GM08714 (cell line): ENCODE measurements at regions not wholly inside any gene's neighbourhood (a gene's known extent, or its start where the extent isn't known, plus 50 kb on each side); places are given as distances from the start of the nearest gene placed in this dataset.
"Not testable (repeated sequence)": the region's sequence is repeated elsewhere in the genome, so short reads cannot be mapped to it uniquely, and the experiment has no call there.

Experiments used
- H3K4me3 ChIP-seq: fragments of 200-500 bp; sonication (Bioruptor generic); 2 replicates; pipeline ENCODE4 v1.5.1; 2014; ENCODE audit warnings: mild to moderate bottlenecking, low read length, inconsistent platforms
- ZNF274 ChIP-seq: IDR thresholded peaks from 2 replicates; pipeline ENCODE4 v1.6.1; 2012; ENCODE audit warnings: mild to moderate bottlenecking, low read depth, low read length

GRCh38 chr4:146059151-146059550, 116.4 kb upstream of the LSM6 start:
- TF ChIP-seq ZNF274 = no peak
- H3K4me3 ChIP-seq = peak overlapping the region; percentile 71; the same call in 1 of the 2 replicates

GRCh38 chr4:146058531-146058930, 117.0 kb upstream of the LSM6 start:
- no peak for TF ChIP-seq ZNF274
- no peak overlapping the region; the same call in 1 of the 2 replicates for H3K4me3 ChIP-seq

DNA sequence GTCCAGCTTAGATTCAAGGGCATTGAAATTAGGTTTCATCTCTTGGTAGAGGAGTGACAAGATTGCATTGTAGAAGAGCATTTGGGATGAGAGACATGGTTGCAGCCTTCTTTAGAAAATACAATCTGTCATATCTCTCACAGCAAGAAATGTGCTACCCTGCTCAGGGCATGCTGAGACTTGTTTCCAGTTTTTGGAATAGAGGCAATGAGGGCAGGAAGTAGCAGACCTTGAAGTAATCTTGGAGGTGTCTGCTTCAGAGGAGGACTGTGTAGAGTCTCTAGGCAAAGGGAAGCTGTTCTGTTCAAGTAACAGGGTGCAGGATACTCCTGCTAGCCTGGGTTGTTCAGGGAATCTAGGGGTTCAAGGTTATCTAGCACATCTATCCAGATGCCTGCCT, 116.1 kb upstream of the ZNF827 start:
- TF ChIP-seq ZNF274 = no peak

DNA sequence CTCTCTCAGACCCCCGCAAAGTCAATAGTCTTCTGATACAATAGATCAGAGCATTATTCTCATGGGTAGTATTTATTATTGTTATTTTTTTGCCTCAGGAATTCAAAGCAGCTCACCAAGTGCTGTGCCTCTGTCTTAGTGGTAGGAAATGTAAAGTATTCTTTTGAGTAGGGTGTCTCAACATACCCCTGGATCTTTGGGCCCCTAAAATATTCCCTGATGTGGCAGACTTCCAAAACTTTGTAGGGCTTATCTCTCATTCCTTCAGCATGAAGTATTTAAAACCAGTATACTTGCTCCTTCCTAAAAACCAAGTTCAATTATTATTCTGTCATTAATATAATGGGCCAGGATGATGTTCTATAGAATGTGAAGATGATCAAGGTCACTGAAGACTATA, 115.3 kb upstream of the ZNF827 start:
- H3K4me3 ChIP-seq = no peak overlapping the region
- no peak for TF ChIP-seq ZNF274

More for the DNA sequence above, 116.1 kb upstream of the ZNF827 start:
- H3K4me3 ChIP-seq = no peak overlapping the region

DNA sequence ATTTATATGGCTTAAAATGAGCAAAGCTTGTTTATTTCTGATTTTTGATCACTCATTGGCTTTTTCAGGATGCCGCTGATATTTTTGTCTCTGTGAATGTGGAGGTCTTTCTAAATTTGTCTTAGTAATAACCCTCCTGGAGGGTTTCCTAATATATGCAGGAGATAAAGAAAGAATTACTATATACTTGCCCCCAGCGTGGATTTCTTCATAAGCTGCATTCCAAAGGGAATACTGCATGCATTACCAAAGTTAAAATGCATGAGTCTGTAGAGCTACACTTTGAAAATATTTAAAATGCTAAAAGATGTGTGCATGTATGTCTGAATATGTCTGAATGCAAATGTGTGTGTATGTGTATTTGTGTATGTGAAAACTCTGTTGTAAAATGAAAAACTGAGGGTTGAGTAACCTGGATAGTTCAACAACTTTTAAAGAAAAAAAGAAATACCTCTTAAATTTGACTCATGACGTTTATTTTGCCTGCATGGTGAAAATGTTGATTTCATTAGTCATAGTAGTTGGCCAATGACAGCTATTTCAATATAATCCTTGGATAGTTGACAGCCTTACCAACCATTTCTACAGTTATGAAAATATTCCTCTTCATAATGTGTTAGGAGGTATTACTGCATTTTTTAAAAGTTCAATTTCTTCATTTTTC, 113.2 kb upstream of the ZNF827 start:
- no peak overlapping the region for H3K4me3 ChIP-seq
- no peak for TF ChIP-seq ZNF274

DNA sequence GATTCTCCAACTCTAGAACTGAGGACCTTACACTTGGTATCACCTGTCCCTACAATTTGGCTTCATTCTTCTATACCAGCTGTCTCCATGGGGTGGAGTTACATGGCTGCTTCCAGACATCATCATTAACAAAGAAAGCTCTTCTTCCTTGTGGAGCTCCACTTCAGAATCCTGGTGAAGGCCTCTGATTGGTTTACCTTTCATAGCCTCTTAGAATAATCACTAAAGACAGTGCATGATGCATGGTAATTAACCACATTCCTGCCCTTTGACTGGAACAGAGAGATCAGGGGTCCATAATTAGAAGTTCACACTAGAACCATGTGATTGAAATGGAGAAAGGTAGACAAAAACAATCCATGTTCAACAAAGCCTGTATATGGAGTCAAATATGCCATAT, 112.6 kb upstream of the ZNF827 start:
- no peak for TF ChIP-seq ZNF274
- H3K4me3 ChIP-seq = no peak overlapping the region

- H3K4me3 ChIP-seq = no peak overlapping the region
Measured at GRCh38 chr4:146049802-146050201, 111.2 kb upstream of the ZNF827 start.

GRCh38 chr4:146047768-146048167, 109.1 kb upstream of the ZNF827 start:
- H3K4me3 ChIP-seq = not testable (repeated sequence)

More at GRCh38 chr4:146049802-146050201, 111.2 kb upstream of the ZNF827 start:
- TF ChIP-seq ZNF274 = no peak

- H3K4me3 ChIP-seq = no peak overlapping the region
- TF ChIP-seq ZNF274 = no peak
Measured at GRCh38 chr4:146041139-146042004, 102.7 kb upstream of the ZNF827 start.

- TF ChIP-seq ZNF274 = no peak
- H3K4me3 ChIP-seq = no peak overlapping the region
Measured at GRCh38 chr4:146040623-146041022, 102.0 kb upstream of the ZNF827 start.

GRCh38 chr4:146033149-146033548, 94.5 kb upstream of the ZNF827 start:
- H3K4me3 ChIP-seq = no peak overlapping the region
- no peak for TF ChIP-seq ZNF274

DNA sequence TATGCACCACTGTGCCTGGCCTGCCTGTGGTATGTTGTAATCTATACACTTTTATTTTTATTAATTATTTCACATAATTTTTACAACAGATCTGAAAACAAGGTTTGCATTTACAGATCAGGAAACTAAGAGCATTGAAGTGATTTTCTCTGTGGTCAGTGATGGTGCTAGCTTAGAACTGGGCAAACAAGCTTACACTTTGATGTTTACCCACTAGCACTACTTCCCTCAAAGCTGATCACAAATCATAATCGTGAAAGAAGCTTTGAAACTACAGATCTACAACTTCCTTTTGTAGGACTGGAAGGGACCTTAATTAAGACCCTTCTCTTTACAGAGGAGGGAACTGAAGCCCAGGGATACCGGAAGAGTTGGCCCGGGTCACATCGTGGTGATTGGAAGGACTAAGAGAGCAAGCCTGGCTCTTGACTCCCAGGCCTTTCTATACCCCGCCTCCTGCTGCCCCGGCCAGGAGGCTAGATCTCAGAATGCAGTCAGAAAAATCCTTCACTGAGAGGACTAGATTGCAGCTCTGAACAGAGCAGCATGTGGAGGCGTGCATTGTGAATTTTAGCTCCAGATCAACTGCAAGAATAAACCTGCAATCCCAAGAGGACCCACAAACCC, 93.7 kb upstream of the ZNF827 start:
- no peak for TF ChIP-seq ZNF274
- no peak overlapping the region for H3K4me3 ChIP-seq

GRCh38 chr4:146029939-146030710, 91.5 kb upstream of the ZNF827 start:
- TF ChIP-seq ZNF274 = no peak
- H3K4me3 ChIP-seq = peak overlapping the region; percentile 33; the same call in 1 of the 2 replicates

DNA sequence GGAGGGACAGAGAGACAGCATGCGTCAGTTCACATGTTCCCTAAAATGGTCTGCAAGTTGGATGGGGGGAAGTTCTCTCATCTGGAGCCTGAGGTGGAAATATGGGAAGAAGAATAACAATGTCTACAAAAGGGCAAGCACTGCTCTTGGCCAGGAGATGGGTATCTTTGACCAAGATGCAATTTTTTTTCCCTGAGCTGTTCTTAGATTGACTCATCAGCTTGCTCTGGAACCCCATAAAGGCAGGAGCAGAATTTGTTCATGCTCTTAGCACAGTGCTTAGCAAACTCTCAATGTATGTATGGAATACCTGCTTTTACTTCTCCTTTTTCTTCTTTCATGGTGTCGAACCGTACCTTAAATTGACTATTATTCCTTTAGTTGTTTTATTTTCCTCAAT, 90.5 kb upstream of the ZNF827 start:
- no peak for TF ChIP-seq ZNF274
- H3K4me3 ChIP-seq = no peak overlapping the region

GRCh38 chr4:146027761-146028160, 89.1 kb upstream of the ZNF827 start:
- H3K4me3 ChIP-seq = no peak overlapping the region
- TF ChIP-seq ZNF274 = no peak
